ENCODE measurements at regions not wholly inside any gene's neighbourhood (a gene's known extent, or its start where the extent isn't known, plus 50 kb on each side); places are given as distances from the start of the nearest gene placed in this dataset.

DNA sequence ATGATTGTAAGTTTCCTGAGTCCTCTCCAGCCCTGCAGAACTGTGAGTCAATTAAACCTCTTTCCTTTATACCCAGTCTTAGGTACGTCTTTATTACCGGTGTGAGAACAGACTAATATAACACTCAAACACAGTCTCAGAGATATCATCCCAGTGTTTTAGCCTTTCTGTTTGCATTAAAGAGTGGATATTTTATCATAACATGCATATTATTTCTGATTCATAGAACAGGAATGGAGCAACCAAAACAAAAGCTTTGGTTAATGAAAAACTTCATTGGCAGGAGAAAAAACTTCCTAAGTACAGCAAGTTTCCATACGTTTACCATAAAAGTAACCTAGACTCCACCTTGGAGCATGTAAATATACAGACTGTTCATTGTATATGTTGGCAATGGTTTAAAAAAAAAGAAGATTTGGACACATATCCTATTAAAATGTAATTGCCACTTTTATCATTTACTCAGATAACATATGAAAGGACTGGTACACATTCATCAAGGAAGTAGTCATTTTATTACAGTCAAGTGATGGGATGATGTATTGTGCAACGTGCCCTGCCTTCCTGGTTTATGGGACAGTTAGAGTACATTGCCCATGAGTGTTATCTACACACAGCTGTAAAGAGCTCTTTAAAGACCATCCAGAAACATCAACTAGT is 144.8 kb downstream of the ETS2 start:
- no peak overlapping the region for H2AFZ ChIP-seq
- H3K27ac ChIP-seq (ENCODE audit: low read depth): no peak overlapping the region
- H4K20me1 ChIP-seq (replicated peaks; ENCODE audit: insufficient read depth): no peaks in the 10 kb centered on the region
- H3F3A ChIP-seq (replicated peaks; ENCODE audit: low read depth): no peaks in the 10 kb centered on the region
- no peak overlapping the region for H3K4me2 ChIP-seq
- Mint-ChIP-seq H3K27me3 (ENCODE audit: insufficient read depth, low read depth, poor library complexity) (peaks cover 4% of the 10 kb centered on the region), H3K27ac (no peak overlapping the region), H3K4me3 (no peak overlapping the region), H3K36me3 (ENCODE audit: low read depth) (no peaks in the 10 kb centered on the region; the same call in 2 of the 3 replicates), H3K4me1 (peaks cover 10% of the 10 kb centered on the region), H3K9me3 (no peaks in the 10 kb centered on the region)
- DNase-seq (ENCODE audit: low spot score) (no peak), ATAC-seq (no peak)
- TF ChIP-seq EZH2 (IDR thresholded peaks at IDR 0.05; ENCODE audit: low read depth, unreplicated experiment) (no peak), ZNF331 (CRISPR knock-in tag; IDR thresholded peaks at IDR 0.05; ENCODE audit: low read depth) (no peak), EZH2phosphoT487 (IDR thresholded peaks at IDR 0.05; ENCODE audit: unreplicated experiment) (no peak), STAT1 (IDR thresholded peaks at IDR 0.05; ENCODE audit: unreplicated experiment) (no peak), NANOG (IDR thresholded peaks at IDR 0.05; ENCODE audit: borderline replicate concordance) (no peak), ZNF114 (CRISPR knock-in tag; IDR thresholded peaks at IDR 0.05) (no peak), CREB1 (CRISPR knock-in tag; IDR thresholded peaks at IDR 0.05; ENCODE audit: low read depth) (no peak), JUNB (IDR thresholded peaks at IDR 0.05; ENCODE audit: unreplicated experiment) (no peak), POLR2AphosphoS5 (IDR thresholded peaks at IDR 0.05; ENCODE audit: low read depth) (no peak)
- TF ChIP-seq, protein P1, sequence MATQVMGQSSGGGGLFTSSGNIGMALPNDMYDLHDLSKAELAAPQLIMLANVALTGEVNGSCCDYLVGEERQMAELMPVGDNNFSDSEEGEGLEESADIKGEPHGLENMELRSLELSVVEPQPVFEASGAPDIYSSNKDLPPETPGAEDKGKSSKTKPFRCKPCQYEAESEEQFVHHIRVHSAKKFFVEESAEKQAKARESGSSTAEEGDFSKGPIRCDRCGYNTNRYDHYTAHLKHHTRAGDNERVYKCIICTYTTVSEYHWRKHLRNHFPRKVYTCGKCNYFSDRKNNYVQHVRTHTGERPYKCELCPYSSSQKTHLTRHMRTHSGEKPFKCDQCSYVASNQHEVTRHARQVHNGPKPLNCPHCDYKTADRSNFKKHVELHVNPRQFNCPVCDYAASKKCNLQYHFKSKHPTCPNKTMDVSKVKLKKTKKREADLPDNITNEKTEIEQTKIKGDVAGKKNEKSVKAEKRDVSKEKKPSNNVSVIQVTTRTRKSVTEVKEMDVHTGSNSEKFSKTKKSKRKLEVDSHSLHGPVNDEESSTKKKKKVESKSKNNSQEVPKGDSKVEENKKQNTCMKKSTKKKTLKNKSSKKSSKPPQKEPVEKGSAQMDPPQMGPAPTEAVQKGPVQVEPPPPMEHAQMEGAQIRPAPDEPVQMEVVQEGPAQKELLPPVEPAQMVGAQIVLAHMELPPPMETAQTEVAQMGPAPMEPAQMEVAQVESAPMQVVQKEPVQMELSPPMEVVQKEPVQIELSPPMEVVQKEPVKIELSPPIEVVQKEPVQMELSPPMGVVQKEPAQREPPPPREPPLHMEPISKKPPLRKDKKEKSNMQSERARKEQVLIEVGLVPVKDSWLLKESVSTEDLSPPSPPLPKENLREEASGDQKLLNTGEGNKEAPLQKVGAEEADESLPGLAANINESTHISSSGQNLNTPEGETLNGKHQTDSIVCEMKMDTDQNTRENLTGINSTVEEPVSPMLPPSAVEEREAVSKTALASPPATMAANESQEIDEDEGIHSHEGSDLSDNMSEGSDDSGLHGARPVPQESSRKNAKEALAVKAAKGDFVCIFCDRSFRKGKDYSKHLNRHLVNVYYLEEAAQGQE (IDR thresholded peaks at IDR 0.05; ENCODE audit: unreplicated experiment): no peak
- TF ChIP-seq, protein P2, sequence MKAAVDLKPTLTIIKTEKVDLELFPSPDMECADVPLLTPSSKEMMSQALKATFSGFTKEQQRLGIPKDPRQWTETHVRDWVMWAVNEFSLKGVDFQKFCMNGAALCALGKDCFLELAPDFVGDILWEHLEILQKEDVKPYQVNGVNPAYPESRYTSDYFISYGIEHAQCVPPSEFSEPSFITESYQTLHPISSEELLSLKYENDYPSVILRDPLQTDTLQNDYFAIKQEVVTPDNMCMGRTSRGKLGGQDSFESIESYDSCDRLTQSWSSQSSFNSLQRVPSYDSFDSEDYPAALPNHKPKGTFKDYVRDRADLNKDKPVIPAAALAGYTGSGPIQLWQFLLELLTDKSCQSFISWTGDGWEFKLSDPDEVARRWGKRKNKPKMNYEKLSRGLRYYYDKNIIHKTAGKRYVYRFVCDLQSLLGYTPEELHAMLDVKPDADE (IDR thresholded peaks at IDR 0.05): no peak
- TF ChIP-seq, protein P3, sequence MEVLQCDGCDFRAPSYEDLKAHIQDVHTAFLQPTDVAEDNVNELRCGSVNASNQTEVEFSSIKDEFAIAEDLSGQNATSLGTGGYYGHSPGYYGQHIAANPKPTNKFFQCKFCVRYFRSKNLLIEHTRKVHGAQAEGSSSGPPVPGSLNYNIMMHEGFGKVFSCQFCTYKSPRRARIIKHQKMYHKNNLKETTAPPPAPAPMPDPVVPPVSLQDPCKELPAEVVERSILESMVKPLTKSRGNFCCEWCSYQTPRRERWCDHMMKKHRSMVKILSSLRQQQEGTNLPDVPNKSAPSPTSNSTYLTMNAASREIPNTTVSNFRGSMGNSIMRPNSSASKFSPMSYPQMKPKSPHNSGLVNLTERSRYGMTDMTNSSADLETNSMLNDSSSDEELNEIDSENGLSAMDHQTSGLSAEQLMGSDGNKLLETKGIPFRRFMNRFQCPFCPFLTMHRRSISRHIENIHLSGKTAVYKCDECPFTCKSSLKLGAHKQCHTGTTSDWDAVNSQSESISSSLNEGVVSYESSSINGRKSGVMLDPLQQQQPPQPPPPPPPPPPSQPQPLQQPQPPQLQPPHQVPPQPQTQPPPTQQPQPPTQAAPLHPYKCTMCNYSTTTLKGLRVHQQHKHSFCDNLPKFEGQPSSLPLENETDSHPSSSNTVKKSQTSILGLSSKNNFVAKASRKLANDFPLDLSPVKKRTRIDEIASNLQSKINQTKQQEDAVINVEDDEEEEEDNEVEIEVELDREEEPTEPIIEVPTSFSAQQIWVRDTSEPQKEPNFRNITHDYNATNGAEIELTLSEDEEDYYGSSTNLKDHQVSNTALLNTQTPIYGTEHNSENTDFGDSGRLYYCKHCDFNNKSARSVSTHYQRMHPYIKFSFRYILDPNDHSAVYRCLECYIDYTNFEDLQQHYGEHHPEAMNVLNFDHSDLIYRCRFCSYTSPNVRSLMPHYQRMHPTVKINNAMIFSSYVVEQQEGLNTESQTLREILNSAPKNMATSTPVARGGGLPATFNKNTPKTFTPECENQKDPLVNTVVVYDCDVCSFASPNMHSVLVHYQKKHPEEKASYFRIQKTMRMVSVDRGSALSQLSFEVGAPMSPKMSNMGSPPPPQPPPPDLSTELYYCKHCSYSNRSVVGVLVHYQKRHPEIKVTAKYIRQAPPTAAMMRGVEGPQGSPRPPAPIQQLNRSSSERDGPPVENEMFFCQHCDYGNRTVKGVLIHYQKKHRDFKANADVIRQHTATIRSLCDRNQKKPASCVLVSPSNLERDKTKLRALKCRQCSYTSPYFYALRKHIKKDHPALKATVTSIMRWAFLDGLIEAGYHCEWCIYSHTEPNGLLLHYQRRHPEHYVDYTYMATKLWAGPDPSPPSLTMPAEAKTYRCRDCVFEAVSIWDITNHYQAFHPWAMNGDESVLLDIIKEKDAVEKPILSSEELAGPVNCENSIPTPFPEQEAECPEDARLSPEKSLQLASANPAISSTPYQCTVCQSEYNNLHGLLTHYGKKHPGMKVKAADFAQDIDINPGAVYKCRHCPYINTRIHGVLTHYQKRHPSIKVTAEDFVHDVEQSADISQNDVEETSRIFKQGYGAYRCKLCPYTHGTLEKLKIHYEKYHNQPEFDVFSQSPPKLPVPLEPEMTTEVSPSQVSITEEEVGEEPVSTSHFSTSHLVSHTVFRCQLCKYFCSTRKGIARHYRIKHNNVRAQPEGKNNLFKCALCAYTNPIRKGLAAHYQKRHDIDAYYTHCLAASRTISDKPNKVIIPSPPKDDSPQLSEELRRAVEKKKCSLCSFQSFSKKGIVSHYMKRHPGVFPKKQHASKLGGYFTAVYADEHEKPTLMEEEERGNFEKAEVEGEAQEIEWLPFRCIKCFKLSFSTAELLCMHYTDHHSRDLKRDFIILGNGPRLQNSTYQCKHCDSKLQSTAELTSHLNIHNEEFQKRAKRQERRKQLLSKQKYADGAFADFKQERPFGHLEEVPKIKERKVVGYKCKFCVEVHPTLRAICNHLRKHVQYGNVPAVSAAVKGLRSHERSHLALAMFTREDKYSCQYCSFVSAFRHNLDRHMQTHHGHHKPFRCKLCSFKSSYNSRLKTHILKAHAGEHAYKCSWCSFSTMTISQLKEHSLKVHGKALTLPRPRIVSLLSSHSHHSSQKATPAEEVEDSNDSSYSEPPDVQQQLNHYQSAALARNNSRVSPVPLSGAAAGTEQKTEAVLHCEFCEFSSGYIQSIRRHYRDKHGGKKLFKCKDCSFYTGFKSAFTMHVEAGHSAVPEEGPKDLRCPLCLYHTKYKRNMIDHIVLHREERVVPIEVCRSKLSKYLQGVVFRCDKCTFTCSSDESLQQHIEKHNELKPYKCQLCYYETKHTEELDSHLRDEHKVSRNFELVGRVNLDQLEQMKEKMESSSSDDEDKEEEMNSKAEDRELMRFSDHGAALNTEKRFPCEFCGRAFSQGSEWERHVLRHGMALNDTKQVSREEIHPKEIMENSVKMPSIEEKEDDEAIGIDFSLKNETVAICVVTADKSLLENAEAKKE (CRISPR knock-in tag; IDR thresholded peaks at IDR 0.05): no peak
- TF ChIP-seq, protein P4, sequence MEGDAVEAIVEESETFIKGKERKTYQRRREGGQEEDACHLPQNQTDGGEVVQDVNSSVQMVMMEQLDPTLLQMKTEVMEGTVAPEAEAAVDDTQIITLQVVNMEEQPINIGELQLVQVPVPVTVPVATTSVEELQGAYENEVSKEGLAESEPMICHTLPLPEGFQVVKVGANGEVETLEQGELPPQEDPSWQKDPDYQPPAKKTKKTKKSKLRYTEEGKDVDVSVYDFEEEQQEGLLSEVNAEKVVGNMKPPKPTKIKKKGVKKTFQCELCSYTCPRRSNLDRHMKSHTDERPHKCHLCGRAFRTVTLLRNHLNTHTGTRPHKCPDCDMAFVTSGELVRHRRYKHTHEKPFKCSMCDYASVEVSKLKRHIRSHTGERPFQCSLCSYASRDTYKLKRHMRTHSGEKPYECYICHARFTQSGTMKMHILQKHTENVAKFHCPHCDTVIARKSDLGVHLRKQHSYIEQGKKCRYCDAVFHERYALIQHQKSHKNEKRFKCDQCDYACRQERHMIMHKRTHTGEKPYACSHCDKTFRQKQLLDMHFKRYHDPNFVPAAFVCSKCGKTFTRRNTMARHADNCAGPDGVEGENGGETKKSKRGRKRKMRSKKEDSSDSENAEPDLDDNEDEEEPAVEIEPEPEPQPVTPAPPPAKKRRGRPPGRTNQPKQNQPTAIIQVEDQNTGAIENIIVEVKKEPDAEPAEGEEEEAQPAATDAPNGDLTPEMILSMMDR (conservative IDR thresholded peaks at IDR 0.05; ENCODE audit: low read depth in 2 of 2): no peak
- H3K9me2 ChIP-seq (ENCODE audit: insufficient read depth): peaks cover 14% of the 10 kb centered on the region
- no peak overlapping the region for H3K4me3 ChIP-seq
- no peaks in the 10 kb centered on the region for H3K27me3 ChIP-seq (ENCODE audit: insufficient read depth)
- peaks cover 4% of the 10 kb centered on the region for H3K4me1 ChIP-seq (ENCODE audit: insufficient read depth)
- H3K36me3 ChIP-seq (ENCODE audit: insufficient read depth): no peaks in the 10 kb centered on the region
- no peaks in the 10 kb centered on the region for H3K79me2 ChIP-seq (replicated peaks; ENCODE audit: insufficient read depth)
